ENCODE measurements at regions not wholly inside any gene's neighbourhood (a gene's known extent, or its start where the extent isn't known, plus 50 kb on each side); places are given as distances from the start of the nearest gene placed in this dataset.

- DNase-seq (ENCODE audit: extremely low spot score in 2 of 2), result no peak
- Histone ChIP-seq H3K36me3 (no peaks in the 10 kb centered on the region), H3K9me3 (no peaks in the 10 kb centered on the region), H3K27me3 (no peaks in the 10 kb centered on the region), H3K4me3 (no peak overlapping the region), H3K4me1 (no peaks in the 10 kb centered on the region), H3K27ac (no peak overlapping the region)
- TF ChIP-seq POLR2AphosphoS5 (IDR thresholded peaks at IDR 0.05; ENCODE audit: insufficient read depth in 1 of 2, low read depth in 1 of 2), result no peak
- TF ChIP-seq POLR2A (IDR thresholded peaks at IDR 0.05), result no peak
- no peak for TF ChIP-seq CTCF (IDR thresholded peaks at IDR 0.05)
- intact Hi-C loops (cut with DNase I), result no loop called here
These were observed 413.0 kb downstream of the AEBP2 start for GRCh38 chr12:19852100-19852855.

DNA sequence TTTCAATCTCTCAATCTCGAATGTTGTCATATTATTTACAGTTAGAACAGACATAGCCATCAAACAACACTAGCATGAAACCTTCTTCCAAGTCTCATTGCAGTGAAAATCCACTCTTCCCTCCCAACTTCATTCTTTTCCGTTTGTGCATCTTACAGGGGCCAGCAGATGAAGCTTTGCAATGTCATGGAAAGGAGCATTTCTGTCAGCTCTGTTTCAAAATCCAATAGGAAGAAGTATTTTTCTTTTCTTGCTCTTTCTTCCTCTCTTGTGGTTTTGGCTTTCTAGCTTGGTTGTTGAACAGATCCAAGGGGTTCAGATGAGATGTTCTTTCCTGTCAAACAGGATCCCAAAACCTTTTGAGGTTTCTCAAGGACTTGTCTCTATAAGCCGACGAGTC is 416.6 kb downstream of the AEBP2 start:
- TF ChIP-seq POLR2A (IDR thresholded peaks at IDR 0.05) (no peak), POLR2AphosphoS5 (IDR thresholded peaks at IDR 0.05; ENCODE audit: insufficient read depth in 1 of 2, low read depth in 1 of 2) (no peak), CTCF (IDR thresholded peaks at IDR 0.05) (no peak)
- H3K4me1 ChIP-seq, result no peaks in the 10 kb centered on the region
- no peaks in the 10 kb centered on the region for H3K36me3 ChIP-seq
- H3K4me3 ChIP-seq, result no peak overlapping the region
- no peak for DNase-seq (ENCODE audit: extremely low spot score in 2 of 2)
- no peaks in the 10 kb centered on the region for H3K27me3 ChIP-seq
- H3K9me3 ChIP-seq, result no peaks in the 10 kb centered on the region
- intact Hi-C loops (cut with DNase I), result no loop called here
- no peak overlapping the region for H3K27ac ChIP-seq

- no peak overlapping the region for H3K27ac ChIP-seq
These were observed 417.1 kb downstream of the AEBP2 start for GRCh38 chr12:19856389-19856788.

DNA sequence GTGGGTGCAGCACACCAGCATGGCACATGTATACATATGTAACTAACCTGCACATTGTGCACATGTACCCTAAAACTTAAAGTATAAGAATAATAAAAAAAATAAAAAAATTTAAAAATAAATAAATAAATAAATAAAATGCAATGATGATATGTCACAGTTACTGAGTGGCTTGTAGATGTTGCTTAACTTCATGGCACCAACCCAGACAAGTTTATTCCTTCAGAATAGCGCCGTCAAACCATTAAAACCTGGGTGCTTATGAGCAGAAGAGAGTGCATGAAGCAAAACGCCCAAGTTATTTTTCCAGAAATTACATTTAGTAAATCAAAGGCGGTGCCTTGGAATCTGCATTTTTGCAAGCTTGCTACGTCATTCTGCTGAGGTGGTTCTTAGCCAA is 417.9 kb downstream of the AEBP2 start:
- intact Hi-C loops (cut with DNase I), result no loop called here
- no peak overlapping the region for H3K27ac ChIP-seq

More at GRCh38 chr12:19856389-19856788, 417.1 kb downstream of the AEBP2 start:
- no peaks in the 10 kb centered on the region for H3K36me3 ChIP-seq
- no peak overlapping the region for H3K4me3 ChIP-seq
- H3K9me3 ChIP-seq, result no peaks in the 10 kb centered on the region
- DNase-seq (ENCODE audit: extremely low spot score in 2 of 2), result no peak
- H3K4me1 ChIP-seq, result no peaks in the 10 kb centered on the region
- no peaks in the 10 kb centered on the region for H3K27me3 ChIP-seq
- intact Hi-C loops (cut with DNase I), result no loop called here
- no peak for TF ChIP-seq POLR2AphosphoS5 (IDR thresholded peaks at IDR 0.05; ENCODE audit: insufficient read depth in 1 of 2, low read depth in 1 of 2)
- TF ChIP-seq POLR2A (IDR thresholded peaks at IDR 0.05), result no peak
- no peak for TF ChIP-seq CTCF (IDR thresholded peaks at IDR 0.05)

More for the DNA sequence above, 417.9 kb downstream of the AEBP2 start:
- Histone ChIP-seq H3K4me1 (no peaks in the 10 kb centered on the region), H3K27me3 (no peaks in the 10 kb centered on the region), H3K9me3 (no peaks in the 10 kb centered on the region), H3K36me3 (no peaks in the 10 kb centered on the region), H3K4me3 (no peak overlapping the region)
- no peak for DNase-seq (ENCODE audit: extremely low spot score in 2 of 2)
- TF ChIP-seq CTCF (IDR thresholded peaks at IDR 0.05), result no peak
- no peak for TF ChIP-seq POLR2A (IDR thresholded peaks at IDR 0.05)
- no peak for TF ChIP-seq POLR2AphosphoS5 (IDR thresholded peaks at IDR 0.05; ENCODE audit: insufficient read depth in 1 of 2, low read depth in 1 of 2)
